Fibroblast of mammary gland (primary cell): ENCODE measurements at regions not wholly inside any gene's neighbourhood (a gene's known extent, or its start where the extent isn't known, plus 50 kb on each side); places are given as distances from the start of the nearest gene placed in this dataset.

ENCODE experiments used
- DNase-seq: peaks from one replicate; pipeline ENCODE4 v3.0.0-alpha.2; 2010; ENCODE audit warnings: low read depth
- H3K4me3 ChIP-seq: 2 replicates; pipeline ENCODE4 v1.5.1; 2011; ENCODE audit warnings: low read depth, mild to moderate bottlenecking, low read length, moderate library complexity; ENCODE audit not compliant: control insufficient read depth
- CTCF ChIP-seq: conservative IDR thresholded peaks from 2 replicates; pipeline ENCODE4 v1.5.1; 2011; ENCODE audit warnings: low read depth, low read length, inconsistent platforms; ENCODE audit not compliant: control insufficient read depth, insufficient read depth

DNA sequence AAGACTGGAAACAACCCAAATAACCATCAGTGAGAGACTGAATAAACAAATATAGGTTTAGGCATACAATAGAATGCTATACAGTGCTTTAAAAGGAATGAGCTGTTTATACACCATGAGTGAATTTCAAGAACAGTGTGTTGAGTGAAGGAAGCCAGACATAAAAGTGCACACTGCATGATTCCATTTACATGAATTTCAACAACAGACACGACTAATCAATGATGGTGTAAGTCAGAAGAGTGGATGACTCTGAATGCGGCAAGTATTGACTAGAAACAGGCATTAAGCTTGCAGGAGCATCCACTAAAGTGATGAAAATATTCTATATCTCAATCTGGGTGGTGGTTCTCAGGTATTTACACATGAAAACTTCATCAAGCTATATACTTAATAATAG lies 142.7 kb upstream of the SLC39A10 start:
- DNase-seq: no peak
- H3K4me3 ChIP-seq: no peak overlapping the region
- no peak for TF ChIP-seq CTCF

DNA sequence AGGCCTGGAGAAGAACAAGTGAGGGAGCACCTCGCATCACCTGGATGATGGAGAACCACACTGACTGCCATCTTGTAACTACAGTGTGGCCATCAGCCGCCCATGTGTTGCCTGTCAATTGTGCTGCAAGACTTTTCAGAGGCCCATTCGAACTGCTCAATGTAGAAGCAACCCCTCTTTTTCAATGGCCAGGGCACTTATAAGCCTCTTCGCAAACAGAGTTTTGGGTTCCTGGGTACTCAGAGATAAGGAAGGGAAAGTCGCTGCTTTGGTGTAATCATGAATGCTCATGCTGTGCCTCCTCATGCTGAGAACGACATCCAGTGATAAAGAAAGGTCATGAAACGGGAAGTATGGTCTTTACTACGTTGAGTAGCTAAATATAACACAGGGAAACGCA lies 143.9 kb upstream of the SLC39A10 start:
- H3K4me3 ChIP-seq: no peak overlapping the region
- no peak for DNase-seq
- no peak for TF ChIP-seq CTCF

DNA sequence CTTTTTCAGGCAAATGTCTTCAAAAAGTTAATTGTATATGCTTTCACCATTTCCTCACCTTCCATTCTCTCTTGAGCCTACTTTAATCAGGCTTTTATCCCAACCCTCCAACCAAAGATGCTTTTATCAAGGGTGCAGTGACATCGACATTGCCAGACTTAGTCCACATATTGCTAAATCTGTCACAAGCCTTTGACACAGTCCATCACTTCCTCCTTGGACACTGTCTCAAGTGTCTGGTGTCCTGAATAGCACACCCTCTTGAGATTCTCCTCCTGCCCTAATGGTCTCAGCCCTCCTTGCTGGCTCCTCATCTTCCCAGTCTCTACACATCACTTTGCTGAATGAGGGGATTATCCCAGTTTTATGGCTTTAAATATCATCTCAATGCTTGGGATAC lies 147.5 kb upstream of the SLC39A10 start:
- no peak overlapping the region for H3K4me3 ChIP-seq
- no peak for DNase-seq
- no peak for TF ChIP-seq CTCF

DNA sequence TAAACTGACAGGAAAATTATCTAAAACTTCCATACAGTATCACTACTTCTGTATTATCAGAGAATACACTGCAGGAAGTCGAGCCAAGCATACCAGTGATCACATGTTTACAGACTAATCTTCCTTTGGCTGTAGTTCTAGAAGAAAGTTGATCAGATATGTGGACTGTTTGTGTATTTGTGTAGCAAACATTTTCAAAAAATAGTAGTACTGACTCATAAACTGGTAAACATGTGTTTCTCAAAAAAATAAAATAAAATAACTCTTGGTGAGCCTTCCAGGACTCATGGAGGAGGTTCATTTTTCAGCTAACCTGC lies 148.9 kb upstream of the SLC39A10 start:
- H3K4me3 ChIP-seq: no peak overlapping the region
- no peak for DNase-seq
- TF ChIP-seq CTCF: no peak

DNA sequence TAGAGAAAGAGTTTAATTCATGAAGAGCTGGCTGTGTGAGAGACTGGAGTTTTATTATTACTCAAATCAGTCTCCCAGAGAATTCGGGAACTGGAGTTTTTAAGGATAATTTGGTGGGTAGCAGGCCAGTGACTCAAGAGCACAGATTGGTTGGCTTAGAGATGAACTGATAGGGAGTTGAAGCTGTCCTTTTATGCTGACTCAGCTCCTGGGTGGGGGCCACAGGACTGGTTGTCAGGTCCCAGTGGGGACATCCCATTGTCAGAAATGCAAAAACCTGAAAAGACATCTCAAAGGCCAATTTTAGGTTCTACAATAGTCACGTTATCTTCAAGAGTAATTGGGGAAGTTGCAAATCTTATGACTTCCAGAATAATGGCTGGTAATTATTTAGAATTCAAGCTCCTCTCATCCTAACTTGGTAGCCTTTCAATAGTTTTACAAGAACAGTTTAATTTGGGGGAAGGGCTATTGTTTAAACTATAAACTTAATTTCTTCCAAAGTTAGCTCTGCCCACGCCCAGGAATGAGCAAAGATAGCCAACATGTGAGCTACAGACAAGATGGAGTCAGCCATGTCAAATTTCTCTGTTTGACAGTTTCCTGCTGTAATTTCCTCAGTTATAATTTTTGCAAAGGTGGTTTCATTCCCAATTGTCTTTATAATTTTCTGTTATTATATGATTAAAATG lies 149.4 kb upstream of the SLC39A10 start:
- no peak for DNase-seq
- no peak for TF ChIP-seq CTCF
- H3K4me3 ChIP-seq: no peak overlapping the region

DNA sequence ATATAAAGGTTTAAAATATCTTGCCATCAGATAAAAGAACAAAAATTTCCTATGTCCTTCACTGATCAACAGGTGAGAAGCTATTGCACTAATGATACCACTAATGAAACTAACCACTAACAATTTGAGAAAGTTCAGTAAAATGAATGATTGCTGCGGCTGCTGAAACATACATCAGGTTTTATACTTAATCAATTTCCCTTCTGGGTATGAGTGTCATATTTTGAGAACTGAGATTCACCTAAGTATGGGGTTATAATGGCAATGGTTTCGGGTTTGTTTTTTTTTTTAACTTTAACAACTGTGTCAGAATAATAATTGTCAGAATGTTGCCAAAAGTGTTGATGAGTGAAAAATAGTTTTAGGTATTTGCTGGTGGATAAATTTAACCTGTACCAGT lies 151.3 kb upstream of the SLC39A10 start:
- DNase-seq: no peak
- TF ChIP-seq CTCF: no peak

GRCh38 chr2:195503208-195503607 lies 153.8 kb upstream of the SLC39A10 start:
- TF ChIP-seq CTCF: no peak
- no peak for DNase-seq
- no peak overlapping the region for H3K4me3 ChIP-seq

More for the DNA sequence above, 151.3 kb upstream of the SLC39A10 start:
- no peak overlapping the region for H3K4me3 ChIP-seq
